ENCODE measurements at regions not wholly inside any gene's neighbourhood (a gene's known extent, or its start where the extent isn't known, plus 50 kb on each side); places are given as distances from the start of the nearest gene placed in this dataset.
"Not testable (repeated sequence)": the region's sequence is repeated elsewhere in the genome, so short reads cannot be mapped to it uniquely, and the experiment has no call there.

- not testable (repeated sequence) for DNase-seq
Measured at GRCh38 chr9:39018107-39018506, 269.9 kb downstream of the CNTNAP3 start.

- DNase-seq = not testable (repeated sequence)
Measured at GRCh38 chr9:39015178-39015577, 272.8 kb downstream of the CNTNAP3 start.

- not testable (repeated sequence) for DNase-seq
Measured at GRCh38 chr9:39014805-39015123, 273.2 kb downstream of the CNTNAP3 start.

- not testable (repeated sequence) for DNase-seq
Measured at GRCh38 chr9:39014096-39014804, 273.7 kb downstream of the CNTNAP3 start.

GRCh38 chr9:39009743-39010142 is 278.2 kb downstream of the CNTNAP3 start:
- not testable (repeated sequence) for DNase-seq

- DNase-seq = not testable (repeated sequence)
Measured at GRCh38 chr9:39009343-39009742, 278.6 kb downstream of the CNTNAP3 start.

- not testable (repeated sequence) for DNase-seq
Measured at GRCh38 chr9:39008907-39009306, 279.1 kb downstream of the CNTNAP3 start.

GRCh38 chr9:39005736-39006135 is 282.2 kb downstream of the CNTNAP3 start:
- DNase-seq = not testable (repeated sequence)

GRCh38 chr9:39001085-39001593 is 281.2 kb upstream of the FAM240B start:
- DNase-seq = not testable (repeated sequence)

GRCh38 chr9:38999277-38999676 is 279.3 kb upstream of the FAM240B start:
- DNase-seq = not testable (repeated sequence)

- not testable (repeated sequence) for DNase-seq
Measured at GRCh38 chr9:38993690-38994089, 273.8 kb upstream of the FAM240B start.

- DNase-seq = not testable (repeated sequence)
Measured at GRCh38 chr9:38993156-38993555, 273.2 kb upstream of the FAM240B start.

- not testable (repeated sequence) for DNase-seq
Measured at GRCh38 chr9:38978734-38979133, 258.8 kb upstream of the FAM240B start.

- DNase-seq = not testable (repeated sequence)
Measured at GRCh38 chr9:38969480-38969879, 249.5 kb upstream of the FAM240B start.

GRCh38 chr9:38968651-38969374 is 248.9 kb upstream of the FAM240B start:
- DNase-seq = not testable (repeated sequence)

GRCh38 chr9:38967866-38968265 is 247.9 kb upstream of the FAM240B start:
- DNase-seq = not testable (repeated sequence)

- not testable (repeated sequence) for DNase-seq
Measured at GRCh38 chr9:38967285-38967684, 247.4 kb upstream of the FAM240B start.

- DNase-seq = not testable (repeated sequence)
Measured at GRCh38 chr9:38959812-38960211, 239.9 kb upstream of the FAM240B start.

- DNase-seq = not testable (repeated sequence)
Measured at GRCh38 chr9:38955837-38956236, 235.9 kb upstream of the FAM240B start.

- not testable (repeated sequence) for DNase-seq
Measured at GRCh38 chr9:38952715-38953341, 232.9 kb upstream of the FAM240B start.

- DNase-seq = not testable (repeated sequence)
Measured at GRCh38 chr9:38945929-38946570, 226.1 kb upstream of the FAM240B start.

- DNase-seq = not testable (repeated sequence)
Measured at GRCh38 chr9:38944881-38945449, 225.0 kb upstream of the FAM240B start.

- not testable (repeated sequence) for DNase-seq
Measured at GRCh38 chr9:38940501-38940900, 220.6 kb upstream of the FAM240B start.

Measured in islet precursor cell (in vitro differentiated cells).